Natural killer cell (primary cell): ENCODE measurements at regions not wholly inside any gene's neighbourhood (a gene's known extent, or its start where the extent isn't known, plus 50 kb on each side); places are given as distances from the start of the nearest gene placed in this dataset.

Source experiments
- ATAC-seq, 3 donors: fragments of 150-1000 bp in 2 of 3; fragments of 200-7000 bp in 1 of 3; cut with Tn5 transposase; 1 replicate in 1 of 3; 2 replicates in 2 of 3; pipeline ENCODE4 v1.10.0; 2021; ENCODE audit warnings: mild to moderate bottlenecking in 2 of 3, moderate library complexity in 2 of 3
- DNase-seq, 2 donors: peaks; one replicate each; pipeline versions ENCODE4 v3.0.0 to v3.0.0-alpha.2; 2013 to 2021; ENCODE audit warnings: mixed read lengths in 1 of 2
- H3K27ac ChIP-seq: one replicate; pipeline ENCODE4 v1.5.1; 2013; ENCODE audit warnings: mild to moderate bottlenecking, low read length
- H3K27me3 ChIP-seq: one replicate; pipeline ENCODE4 v1.6.1; 2013; ENCODE audit warnings: low read length; ENCODE audit not compliant: control insufficient read depth, insufficient read depth
- H3K36me3 ChIP-seq: one replicate; pipeline ENCODE4 v1.6.1; 2013; ENCODE audit warnings: low read length; ENCODE audit not compliant: control insufficient read depth, insufficient read depth
- H3K4me1 ChIP-seq: one replicate; pipeline ENCODE4 v1.6.1; 2013; ENCODE audit warnings: low read length; ENCODE audit not compliant: control insufficient read depth, insufficient read depth
- H3K4me3 ChIP-seq: one replicate; pipeline ENCODE4 v1.5.1; 2013; ENCODE audit warnings: low read length
- H3K9me3 ChIP-seq: one replicate; pipeline ENCODE4 v1.6.1; 2013; ENCODE audit warnings: low read length; ENCODE audit not compliant: control insufficient read depth, insufficient read depth
- H3K27ac Mint-ChIP-seq, 2 donors: one replicate each; pipeline ENCODE4 v1.8.0; 2022; ENCODE audit warnings: mild to moderate bottlenecking in 2 of 2, mixed read lengths in 2 of 2, moderate library complexity in 1 of 2
- H3K27me3 Mint-ChIP-seq, 2 donors: one replicate each; pipeline ENCODE4 v1.8.0; 2022; ENCODE audit warnings: low read depth in 2 of 2, mixed read lengths in 2 of 2
- H3K36me3 Mint-ChIP-seq: one replicate; pipeline ENCODE4 v1.8.0; 2022; ENCODE audit warnings: mixed read lengths
- H3K4me1 Mint-ChIP-seq, 2 donors: one replicate each; pipeline ENCODE4 v1.8.0; 2022; ENCODE audit warnings: mixed read lengths in 2 of 2
- H3K4me3 Mint-ChIP-seq: one replicate; pipeline ENCODE4 v1.8.0; 2022; ENCODE audit warnings: mild to moderate bottlenecking, moderate library complexity, mixed read lengths
- H3K9me3 Mint-ChIP-seq, 2 donors: one replicate each; pipeline ENCODE4 v1.8.0; 2022; ENCODE audit warnings: mixed read lengths in 2 of 2
- WGBS: methylation state at CpG from one replicate; pipeline ENCODE4 v1.1.7; 2013; ENCODE audit warnings: missing lambda C conversion rate; ENCODE audit not compliant: insufficient coverage; 5-methylcytosine and 5-hydroxymethylcytosine counted together
- intact Hi-C: fragments of 100-400 bp; cut with micrococcal nuclease; formaldehyde crosslinking; loops from one replicate; pipeline ENCODE4 v1.14.2; 2022
- TF ChIP-seq, protein P1 (sequence below): fragments of 200-600 bp; IDR thresholded peaks from one replicate; pipeline ENCODE4 v1.8.0; 2022; ENCODE audit warnings: antibody characterized with exemption

- ATAC-seq (no peak), DNase-seq (no peak)
- Mint-ChIP-seq H3K4me3 (no peak overlapping the region), H3K27me3 (peaks cover 7 to 11% of the 10 kb centered on the region in 2 donors), H3K27ac (no peak overlapping the region), H3K9me3 (no peaks in the 10 kb centered on the region), H3K4me1 (peaks cover 4 to 6% of the 10 kb centered on the region in 2 donors), H3K36me3 (no peaks in the 10 kb centered on the region)
- Histone ChIP-seq H3K27me3 (no peaks in the 10 kb centered on the region), H3K27ac (no peak overlapping the region), H3K36me3 (no peaks in the 10 kb centered on the region), H3K4me1 (no peaks in the 10 kb centered on the region), H3K9me3 (no peaks in the 10 kb centered on the region), H3K4me3 (no peak overlapping the region)
- intact Hi-C loops = no loop called here
- WGBS = 91% methylated on average over 24 of the region's 24 CpGs
- TF ChIP-seq, protein P1, sequence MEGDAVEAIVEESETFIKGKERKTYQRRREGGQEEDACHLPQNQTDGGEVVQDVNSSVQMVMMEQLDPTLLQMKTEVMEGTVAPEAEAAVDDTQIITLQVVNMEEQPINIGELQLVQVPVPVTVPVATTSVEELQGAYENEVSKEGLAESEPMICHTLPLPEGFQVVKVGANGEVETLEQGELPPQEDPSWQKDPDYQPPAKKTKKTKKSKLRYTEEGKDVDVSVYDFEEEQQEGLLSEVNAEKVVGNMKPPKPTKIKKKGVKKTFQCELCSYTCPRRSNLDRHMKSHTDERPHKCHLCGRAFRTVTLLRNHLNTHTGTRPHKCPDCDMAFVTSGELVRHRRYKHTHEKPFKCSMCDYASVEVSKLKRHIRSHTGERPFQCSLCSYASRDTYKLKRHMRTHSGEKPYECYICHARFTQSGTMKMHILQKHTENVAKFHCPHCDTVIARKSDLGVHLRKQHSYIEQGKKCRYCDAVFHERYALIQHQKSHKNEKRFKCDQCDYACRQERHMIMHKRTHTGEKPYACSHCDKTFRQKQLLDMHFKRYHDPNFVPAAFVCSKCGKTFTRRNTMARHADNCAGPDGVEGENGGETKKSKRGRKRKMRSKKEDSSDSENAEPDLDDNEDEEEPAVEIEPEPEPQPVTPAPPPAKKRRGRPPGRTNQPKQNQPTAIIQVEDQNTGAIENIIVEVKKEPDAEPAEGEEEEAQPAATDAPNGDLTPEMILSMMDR = no peak
These were observed 246.9 kb downstream of the ACKR3 start for GRCh38 chr2:236816197-236817170.

- H3K4me3 ChIP-seq = no peak overlapping the region
- Mint-ChIP-seq H3K4me3 (no peak overlapping the region), H3K27ac (no peak overlapping the region), H3K4me1 (peaks cover 4 to 6% of the 10 kb centered on the region in 2 donors), H3K27me3 (peaks cover 7 to 11% of the 10 kb centered on the region in 2 donors), H3K9me3 (no peaks in the 10 kb centered on the region), H3K36me3 (no peaks in the 10 kb centered on the region)
- no peak for ATAC-seq
- H3K27me3 ChIP-seq = no peaks in the 10 kb centered on the region
- H3K9me3 ChIP-seq = no peaks in the 10 kb centered on the region
- WGBS = 73% methylated on average over 15 of the region's 15 CpGs
- no peak overlapping the region for H3K27ac ChIP-seq
- TF ChIP-seq, protein P1 = no peak
- intact Hi-C loops = no loop called here
- no peaks in the 10 kb centered on the region for H3K36me3 ChIP-seq
- H3K4me1 ChIP-seq = no peaks in the 10 kb centered on the region
- DNase-seq = no peak
These were observed 248.8 kb downstream of the ACKR3 start for GRCh38 chr2:236818281-236819045.

- H3K9me3 ChIP-seq = no peaks in the 10 kb centered on the region
- ATAC-seq (no peak), DNase-seq (no peak)
- H3K4me1 Mint-ChIP-seq = peaks cover 4 to 6% of the 10 kb centered on the region in 2 donors
- no peak overlapping the region for H3K27ac Mint-ChIP-seq
- 87% methylated on average over 19 of the region's 19 CpGs for WGBS
- no peaks in the 10 kb centered on the region for H3K4me1 ChIP-seq
- no peak overlapping the region for H3K4me3 ChIP-seq
- no peaks in the 10 kb centered on the region for H3K27me3 ChIP-seq
- peaks cover 7 to 11% of the 10 kb centered on the region in 2 donors for H3K27me3 Mint-ChIP-seq
- intact Hi-C loops = no loop called here
- no peak overlapping the region for H3K27ac ChIP-seq
- H3K36me3 ChIP-seq = no peaks in the 10 kb centered on the region
- TF ChIP-seq, protein P1 = no peak
- no peaks in the 10 kb centered on the region for H3K36me3 Mint-ChIP-seq
- H3K4me3 Mint-ChIP-seq = no peak overlapping the region
- H3K9me3 Mint-ChIP-seq = no peaks in the 10 kb centered on the region
These were observed 249.8 kb downstream of the ACKR3 start for GRCh38 chr2:236819275-236820002.
